GM23338 (cell line): ENCODE measurements at regions not wholly inside any gene's neighbourhood (a gene's known extent, or its start where the extent isn't known, plus 50 kb on each side); places are given as distances from the start of the nearest gene placed in this dataset.

Experiments
- ATAC-seq: fragments of 200-7000 bp; cut with Tn5 transposase; 3 replicates; pipeline ENCODE4 v1.9.1; 2020
- DNase-seq: peaks from one replicate; pipeline ENCODE4 v3.0.0-alpha.2; 2015; ENCODE audit warnings: low spot score
- H2AFZ ChIP-seq: fragments of 200-600 bp; sonication (generic); 2 replicates; pipeline ENCODE4 v1.8.0; 2016; ENCODE audit warnings: antibody characterized with exemption, mild to moderate bottlenecking, moderate library complexity
- H3F3A ChIP-seq: fragments of 200-600 bp; sonication (generic); replicated peaks from 2 replicates; pipeline ENCODE4 v1.8.0; 2017; ENCODE audit warnings: antibody characterized with exemption, mixed run types, low read depth
- H3K27ac ChIP-seq: fragments of 200-600 bp; sonication (generic); 2 replicates; pipeline ENCODE4 v1.6.1; 2016; ENCODE audit warnings: low read depth
- H3K27me3 ChIP-seq: fragments of 200-600 bp; sonication (generic); 2 replicates; pipeline ENCODE4 v1.8.0; 2016; ENCODE audit warnings: mild to moderate bottlenecking, mixed run types, moderate library complexity; ENCODE audit not compliant: insufficient read depth
- H3K36me3 ChIP-seq: fragments of 200-600 bp; sonication (generic); 2 replicates; pipeline ENCODE4 v1.8.0; 2016; ENCODE audit warnings: mild to moderate bottlenecking; ENCODE audit not compliant: insufficient read depth
- H3K4me1 ChIP-seq: fragments of 200-600 bp; sonication (generic); 2 replicates; pipeline ENCODE4 v1.8.0; 2016; ENCODE audit warnings: mild to moderate bottlenecking, moderate library complexity; ENCODE audit not compliant: insufficient read depth
- H3K4me2 ChIP-seq: fragments of 200-600 bp; sonication (generic); 2 replicates; pipeline ENCODE4 v1.7.1; 2017; ENCODE audit warnings: mixed run types
- H3K4me3 ChIP-seq: fragments of 200-600 bp; sonication (generic); 2 replicates; pipeline ENCODE4 v1.6.1; 2016; ENCODE audit warnings: mixed run types
- H3K79me2 ChIP-seq: fragments of 200-600 bp; sonication (generic); replicated peaks from 2 replicates; pipeline ENCODE4 v1.8.0; 2017; ENCODE audit warnings: mild to moderate bottlenecking; ENCODE audit not compliant: insufficient read depth
- H3K9me2 ChIP-seq: fragments of 200-600 bp; sonication (generic); 2 replicates; pipeline ENCODE4 v1.8.0; 2017; ENCODE audit not compliant: insufficient read depth
- H4K20me1 ChIP-seq: fragments of 200-600 bp; sonication (generic); replicated peaks from 2 replicates; pipeline ENCODE4 v1.8.0; 2017; ENCODE audit warnings: mild to moderate bottlenecking; ENCODE audit not compliant: insufficient read depth
- H3K27ac Mint-ChIP-seq: 2 replicates; pipeline ENCODE4 v1.8.0; 2020; ENCODE audit warnings: inconsistent platforms, mild to moderate bottlenecking, moderate library complexity, mixed read lengths
- H3K27me3 Mint-ChIP-seq: 3 replicates; pipeline ENCODE4 v1.8.0; 2022; ENCODE audit warnings: low read depth, mild to moderate bottlenecking, moderate library complexity, mixed read lengths, inconsistent platforms; ENCODE audit not compliant: insufficient read depth, poor library complexity
- H3K36me3 Mint-ChIP-seq: 3 replicates; pipeline ENCODE4 v1.8.0; 2021; ENCODE audit warnings: low read depth, mild to moderate bottlenecking, inconsistent platforms, moderate library complexity, mixed read lengths
- H3K4me1 Mint-ChIP-seq: 3 replicates; pipeline ENCODE4 v1.8.0; 2020; ENCODE audit warnings: mild to moderate bottlenecking, inconsistent platforms, mixed read lengths
- H3K4me3 Mint-ChIP-seq: 3 replicates; pipeline ENCODE4 v1.8.0; 2021; ENCODE audit warnings: moderate library complexity, mild to moderate bottlenecking, inconsistent platforms, mixed read lengths
- H3K9me3 Mint-ChIP-seq: 3 replicates; pipeline ENCODE4 v1.8.0; 2020; ENCODE audit warnings: moderate library complexity, mild to moderate bottlenecking, inconsistent platforms, mixed read lengths
- CREB1 ChIP-seq: fragments of 250-450 bp; sonication (Bioruptor Pico); IDR thresholded peaks from 2 replicates; pipeline ENCODE4 v1.5.0; 2020; ENCODE audit warnings: low read depth, mild to moderate bottlenecking, moderate library complexity
- EZH2 ChIP-seq: fragments of 200-600 bp; sonication (generic); IDR thresholded peaks from one replicate; pipeline ENCODE4 v1.8.0; 2017; ENCODE audit warnings: antibody characterized with exemption, mild to moderate bottlenecking, low read depth; ENCODE audit not compliant: unreplicated experiment
- EZH2phosphoT487 ChIP-seq: fragments of 200-600 bp; sonication (generic); IDR thresholded peaks from one replicate; pipeline ENCODE4 v1.8.1; 2018; ENCODE audit warnings: antibody characterized with exemption; ENCODE audit not compliant: unreplicated experiment
- JUNB ChIP-seq: IDR thresholded peaks from one replicate; pipeline ENCODE4 v1.6.1; 2016; ENCODE audit warnings: antibody characterized with exemption; ENCODE audit not compliant: unreplicated experiment
- NANOG ChIP-seq: IDR thresholded peaks from 2 replicates; pipeline ENCODE4 v1.6.1; 2016; ENCODE audit warnings: antibody characterized with exemption, borderline replicate concordance
- POLR2AphosphoS5 ChIP-seq: IDR thresholded peaks from 2 replicates; pipeline ENCODE4 v1.6.1; 2016; ENCODE audit warnings: antibody characterized with exemption, low read depth
- STAT1 ChIP-seq: IDR thresholded peaks from one replicate; pipeline ENCODE4 v1.6.1; 2016; ENCODE audit warnings: antibody characterized with exemption; ENCODE audit not compliant: unreplicated experiment
- ZNF114 ChIP-seq: fragments of 250-450 bp; sonication (Bioruptor Pico); IDR thresholded peaks from 2 replicates; pipeline ENCODE4 v1.5.0; 2020; ENCODE audit warnings: mild to moderate bottlenecking, moderate library complexity
- ZNF331 ChIP-seq: fragments of 250-450 bp; sonication (Bioruptor Pico); IDR thresholded peaks from 2 replicates; pipeline ENCODE4 v1.5.0; 2020; ENCODE audit warnings: low read depth, mild to moderate bottlenecking, moderate library complexity
- TF ChIP-seq, protein P1 (sequence below), 2 experiments: fragments of 200-600 bp in 1 of 2; sonication (generic) in 1 of 2; conservative IDR thresholded peaks; 2 replicates each; pipeline versions ENCODE4 v1.5.1 to v1.6.1; 2016 to 2017; ENCODE audit warnings: antibody characterized with exemption in 2 of 2, low read depth in 2 of 2, mild to moderate bottlenecking in 2 of 2, moderate library complexity in 1 of 2
- TF ChIP-seq, protein P2 (sequence below): fragments of 250-450 bp; sonication (Bioruptor Pico); IDR thresholded peaks from 2 replicates; pipeline ENCODE4 v1.5.0; 2020; ENCODE audit warnings: mild to moderate bottlenecking, moderate library complexity
- TF ChIP-seq, protein P3 (sequence below): IDR thresholded peaks from one replicate; pipeline ENCODE4 v1.6.1; 2018; ENCODE audit warnings: antibody characterized with exemption; ENCODE audit not compliant: unreplicated experiment
- TF ChIP-seq, protein P4 (sequence below): IDR thresholded peaks from 2 replicates; pipeline ENCODE4 v1.6.1; 2016; ENCODE audit warnings: antibody characterized with exemption

DNA sequence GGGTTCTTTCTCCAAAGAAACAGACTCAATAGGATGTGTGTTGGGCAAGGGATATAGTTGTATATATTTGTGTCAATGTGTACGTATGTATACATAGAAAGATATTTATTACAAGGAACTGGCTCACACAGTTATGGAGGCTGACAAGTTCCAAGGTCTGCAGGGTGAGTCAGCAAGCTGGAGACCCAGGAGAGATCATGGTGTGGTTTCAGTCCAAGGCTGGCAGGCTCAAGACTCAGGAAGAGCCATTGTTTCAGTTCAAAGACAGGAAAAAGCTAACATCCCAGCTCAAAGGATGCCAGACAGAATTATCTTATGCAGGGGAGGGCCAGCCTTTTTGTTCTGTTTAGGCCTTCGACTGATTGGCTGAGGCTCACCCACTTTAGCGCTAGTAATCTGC lies 89.9 kb upstream of the RALGAPA2 start:
- Histone ChIP-seq H3K9me2 (no peaks in the 10 kb centered on the region; the same call in none of the 2 replicates), H3K27ac (no peak overlapping the region), H3K4me1 (peaks cover 13% of the 10 kb centered on the region), H3K4me3 (no peak overlapping the region), H3F3A (no peaks in the 10 kb centered on the region), H4K20me1 (no peaks in the 10 kb centered on the region), H3K4me2 (no peak overlapping the region), H3K79me2 (no peaks in the 10 kb centered on the region), H3K27me3 (no peaks in the 10 kb centered on the region), H3K36me3 (no peaks in the 10 kb centered on the region), H2AFZ (no peak overlapping the region)
- ATAC-seq (no peak), DNase-seq (no peak)
- Mint-ChIP-seq H3K4me1 (peaks cover 12% of the 10 kb centered on the region), H3K27ac (no peak overlapping the region), H3K9me3 (peaks cover 10% of the 10 kb centered on the region; the same call in 1 of the 3 replicates), H3K36me3 (no peaks in the 10 kb centered on the region), H3K27me3 (peaks cover 5% of the 10 kb centered on the region), H3K4me3 (no peak overlapping the region)
- TF ChIP-seq, protein P1, sequence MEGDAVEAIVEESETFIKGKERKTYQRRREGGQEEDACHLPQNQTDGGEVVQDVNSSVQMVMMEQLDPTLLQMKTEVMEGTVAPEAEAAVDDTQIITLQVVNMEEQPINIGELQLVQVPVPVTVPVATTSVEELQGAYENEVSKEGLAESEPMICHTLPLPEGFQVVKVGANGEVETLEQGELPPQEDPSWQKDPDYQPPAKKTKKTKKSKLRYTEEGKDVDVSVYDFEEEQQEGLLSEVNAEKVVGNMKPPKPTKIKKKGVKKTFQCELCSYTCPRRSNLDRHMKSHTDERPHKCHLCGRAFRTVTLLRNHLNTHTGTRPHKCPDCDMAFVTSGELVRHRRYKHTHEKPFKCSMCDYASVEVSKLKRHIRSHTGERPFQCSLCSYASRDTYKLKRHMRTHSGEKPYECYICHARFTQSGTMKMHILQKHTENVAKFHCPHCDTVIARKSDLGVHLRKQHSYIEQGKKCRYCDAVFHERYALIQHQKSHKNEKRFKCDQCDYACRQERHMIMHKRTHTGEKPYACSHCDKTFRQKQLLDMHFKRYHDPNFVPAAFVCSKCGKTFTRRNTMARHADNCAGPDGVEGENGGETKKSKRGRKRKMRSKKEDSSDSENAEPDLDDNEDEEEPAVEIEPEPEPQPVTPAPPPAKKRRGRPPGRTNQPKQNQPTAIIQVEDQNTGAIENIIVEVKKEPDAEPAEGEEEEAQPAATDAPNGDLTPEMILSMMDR (conservative IDR thresholded peaks at IDR 0.05; ENCODE audit: low read depth in 2 of 2) = no peak
- no peak for TF ChIP-seq POLR2AphosphoS5
- no peak for TF ChIP-seq NANOG
- TF ChIP-seq JUNB = no peak
- TF ChIP-seq ZNF114 (CRISPR knock-in tag) = no peak
- no peak for TF ChIP-seq ZNF331
- no peak for TF ChIP-seq STAT1
- TF ChIP-seq, protein P2, sequence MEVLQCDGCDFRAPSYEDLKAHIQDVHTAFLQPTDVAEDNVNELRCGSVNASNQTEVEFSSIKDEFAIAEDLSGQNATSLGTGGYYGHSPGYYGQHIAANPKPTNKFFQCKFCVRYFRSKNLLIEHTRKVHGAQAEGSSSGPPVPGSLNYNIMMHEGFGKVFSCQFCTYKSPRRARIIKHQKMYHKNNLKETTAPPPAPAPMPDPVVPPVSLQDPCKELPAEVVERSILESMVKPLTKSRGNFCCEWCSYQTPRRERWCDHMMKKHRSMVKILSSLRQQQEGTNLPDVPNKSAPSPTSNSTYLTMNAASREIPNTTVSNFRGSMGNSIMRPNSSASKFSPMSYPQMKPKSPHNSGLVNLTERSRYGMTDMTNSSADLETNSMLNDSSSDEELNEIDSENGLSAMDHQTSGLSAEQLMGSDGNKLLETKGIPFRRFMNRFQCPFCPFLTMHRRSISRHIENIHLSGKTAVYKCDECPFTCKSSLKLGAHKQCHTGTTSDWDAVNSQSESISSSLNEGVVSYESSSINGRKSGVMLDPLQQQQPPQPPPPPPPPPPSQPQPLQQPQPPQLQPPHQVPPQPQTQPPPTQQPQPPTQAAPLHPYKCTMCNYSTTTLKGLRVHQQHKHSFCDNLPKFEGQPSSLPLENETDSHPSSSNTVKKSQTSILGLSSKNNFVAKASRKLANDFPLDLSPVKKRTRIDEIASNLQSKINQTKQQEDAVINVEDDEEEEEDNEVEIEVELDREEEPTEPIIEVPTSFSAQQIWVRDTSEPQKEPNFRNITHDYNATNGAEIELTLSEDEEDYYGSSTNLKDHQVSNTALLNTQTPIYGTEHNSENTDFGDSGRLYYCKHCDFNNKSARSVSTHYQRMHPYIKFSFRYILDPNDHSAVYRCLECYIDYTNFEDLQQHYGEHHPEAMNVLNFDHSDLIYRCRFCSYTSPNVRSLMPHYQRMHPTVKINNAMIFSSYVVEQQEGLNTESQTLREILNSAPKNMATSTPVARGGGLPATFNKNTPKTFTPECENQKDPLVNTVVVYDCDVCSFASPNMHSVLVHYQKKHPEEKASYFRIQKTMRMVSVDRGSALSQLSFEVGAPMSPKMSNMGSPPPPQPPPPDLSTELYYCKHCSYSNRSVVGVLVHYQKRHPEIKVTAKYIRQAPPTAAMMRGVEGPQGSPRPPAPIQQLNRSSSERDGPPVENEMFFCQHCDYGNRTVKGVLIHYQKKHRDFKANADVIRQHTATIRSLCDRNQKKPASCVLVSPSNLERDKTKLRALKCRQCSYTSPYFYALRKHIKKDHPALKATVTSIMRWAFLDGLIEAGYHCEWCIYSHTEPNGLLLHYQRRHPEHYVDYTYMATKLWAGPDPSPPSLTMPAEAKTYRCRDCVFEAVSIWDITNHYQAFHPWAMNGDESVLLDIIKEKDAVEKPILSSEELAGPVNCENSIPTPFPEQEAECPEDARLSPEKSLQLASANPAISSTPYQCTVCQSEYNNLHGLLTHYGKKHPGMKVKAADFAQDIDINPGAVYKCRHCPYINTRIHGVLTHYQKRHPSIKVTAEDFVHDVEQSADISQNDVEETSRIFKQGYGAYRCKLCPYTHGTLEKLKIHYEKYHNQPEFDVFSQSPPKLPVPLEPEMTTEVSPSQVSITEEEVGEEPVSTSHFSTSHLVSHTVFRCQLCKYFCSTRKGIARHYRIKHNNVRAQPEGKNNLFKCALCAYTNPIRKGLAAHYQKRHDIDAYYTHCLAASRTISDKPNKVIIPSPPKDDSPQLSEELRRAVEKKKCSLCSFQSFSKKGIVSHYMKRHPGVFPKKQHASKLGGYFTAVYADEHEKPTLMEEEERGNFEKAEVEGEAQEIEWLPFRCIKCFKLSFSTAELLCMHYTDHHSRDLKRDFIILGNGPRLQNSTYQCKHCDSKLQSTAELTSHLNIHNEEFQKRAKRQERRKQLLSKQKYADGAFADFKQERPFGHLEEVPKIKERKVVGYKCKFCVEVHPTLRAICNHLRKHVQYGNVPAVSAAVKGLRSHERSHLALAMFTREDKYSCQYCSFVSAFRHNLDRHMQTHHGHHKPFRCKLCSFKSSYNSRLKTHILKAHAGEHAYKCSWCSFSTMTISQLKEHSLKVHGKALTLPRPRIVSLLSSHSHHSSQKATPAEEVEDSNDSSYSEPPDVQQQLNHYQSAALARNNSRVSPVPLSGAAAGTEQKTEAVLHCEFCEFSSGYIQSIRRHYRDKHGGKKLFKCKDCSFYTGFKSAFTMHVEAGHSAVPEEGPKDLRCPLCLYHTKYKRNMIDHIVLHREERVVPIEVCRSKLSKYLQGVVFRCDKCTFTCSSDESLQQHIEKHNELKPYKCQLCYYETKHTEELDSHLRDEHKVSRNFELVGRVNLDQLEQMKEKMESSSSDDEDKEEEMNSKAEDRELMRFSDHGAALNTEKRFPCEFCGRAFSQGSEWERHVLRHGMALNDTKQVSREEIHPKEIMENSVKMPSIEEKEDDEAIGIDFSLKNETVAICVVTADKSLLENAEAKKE (CRISPR knock-in tag) = no peak
- TF ChIP-seq CREB1 (CRISPR knock-in tag) = no peak
- TF ChIP-seq, protein P3, sequence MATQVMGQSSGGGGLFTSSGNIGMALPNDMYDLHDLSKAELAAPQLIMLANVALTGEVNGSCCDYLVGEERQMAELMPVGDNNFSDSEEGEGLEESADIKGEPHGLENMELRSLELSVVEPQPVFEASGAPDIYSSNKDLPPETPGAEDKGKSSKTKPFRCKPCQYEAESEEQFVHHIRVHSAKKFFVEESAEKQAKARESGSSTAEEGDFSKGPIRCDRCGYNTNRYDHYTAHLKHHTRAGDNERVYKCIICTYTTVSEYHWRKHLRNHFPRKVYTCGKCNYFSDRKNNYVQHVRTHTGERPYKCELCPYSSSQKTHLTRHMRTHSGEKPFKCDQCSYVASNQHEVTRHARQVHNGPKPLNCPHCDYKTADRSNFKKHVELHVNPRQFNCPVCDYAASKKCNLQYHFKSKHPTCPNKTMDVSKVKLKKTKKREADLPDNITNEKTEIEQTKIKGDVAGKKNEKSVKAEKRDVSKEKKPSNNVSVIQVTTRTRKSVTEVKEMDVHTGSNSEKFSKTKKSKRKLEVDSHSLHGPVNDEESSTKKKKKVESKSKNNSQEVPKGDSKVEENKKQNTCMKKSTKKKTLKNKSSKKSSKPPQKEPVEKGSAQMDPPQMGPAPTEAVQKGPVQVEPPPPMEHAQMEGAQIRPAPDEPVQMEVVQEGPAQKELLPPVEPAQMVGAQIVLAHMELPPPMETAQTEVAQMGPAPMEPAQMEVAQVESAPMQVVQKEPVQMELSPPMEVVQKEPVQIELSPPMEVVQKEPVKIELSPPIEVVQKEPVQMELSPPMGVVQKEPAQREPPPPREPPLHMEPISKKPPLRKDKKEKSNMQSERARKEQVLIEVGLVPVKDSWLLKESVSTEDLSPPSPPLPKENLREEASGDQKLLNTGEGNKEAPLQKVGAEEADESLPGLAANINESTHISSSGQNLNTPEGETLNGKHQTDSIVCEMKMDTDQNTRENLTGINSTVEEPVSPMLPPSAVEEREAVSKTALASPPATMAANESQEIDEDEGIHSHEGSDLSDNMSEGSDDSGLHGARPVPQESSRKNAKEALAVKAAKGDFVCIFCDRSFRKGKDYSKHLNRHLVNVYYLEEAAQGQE = no peak
- TF ChIP-seq, protein P4, sequence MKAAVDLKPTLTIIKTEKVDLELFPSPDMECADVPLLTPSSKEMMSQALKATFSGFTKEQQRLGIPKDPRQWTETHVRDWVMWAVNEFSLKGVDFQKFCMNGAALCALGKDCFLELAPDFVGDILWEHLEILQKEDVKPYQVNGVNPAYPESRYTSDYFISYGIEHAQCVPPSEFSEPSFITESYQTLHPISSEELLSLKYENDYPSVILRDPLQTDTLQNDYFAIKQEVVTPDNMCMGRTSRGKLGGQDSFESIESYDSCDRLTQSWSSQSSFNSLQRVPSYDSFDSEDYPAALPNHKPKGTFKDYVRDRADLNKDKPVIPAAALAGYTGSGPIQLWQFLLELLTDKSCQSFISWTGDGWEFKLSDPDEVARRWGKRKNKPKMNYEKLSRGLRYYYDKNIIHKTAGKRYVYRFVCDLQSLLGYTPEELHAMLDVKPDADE = no peak
- no peak for TF ChIP-seq EZH2
- no peak for TF ChIP-seq EZH2phosphoT487
